Stimulated activated CD8-positive, alpha-beta memory T cell treated with anti-CD3 and anti-CD28 coated beads, Interleukin-7, amount 100 ng/mL, for 48 hours (primary cell): ENCODE measurements at regions not wholly inside any gene's neighbourhood (a gene's known extent, or its start where the extent isn't known, plus 50 kb on each side); places are given as distances from the start of the nearest gene placed in this dataset.

Experiments
- DNase-seq, 2 donors: peaks; one replicate each; pipeline ENCODE4 v3.0.0-alpha.2; 2020; ENCODE audit warnings: low read depth in 1 of 2; ENCODE audit errors: extremely low read depth in 1 of 2

- no peak for DNase-seq
These were observed 80.5 kb downstream of the CYB561 start for GRCh38 chr17:63365366-63366240.

GRCh38 chr17:63366241-63366566 lies 79.9 kb downstream of the CYB561 start:
- no peak for DNase-seq

- DNase-seq: no peak
These were observed 76.9 kb downstream of the CYB561 start for GRCh38 chr17:63369233-63369632.

GRCh38 chr17:63370696-63371095 lies 75.4 kb downstream of the CYB561 start:
- DNase-seq: no peak

GRCh38 chr17:63376949-63377348 lies 69.2 kb downstream of the CYB561 start:
- DNase-seq: no peak

GRCh38 chr17:63378411-63379375 lies 67.4 kb downstream of the CYB561 start:
- DNase-seq: no peak

GRCh38 chr17:63379636-63380035 lies 66.5 kb downstream of the CYB561 start:
- no peak for DNase-seq

- DNase-seq: no peak
These were observed 64.9 kb downstream of the CYB561 start for GRCh38 chr17:63381101-63381729.

- no peak for DNase-seq
These were observed 64.0 kb downstream of the CYB561 start for GRCh38 chr17:63382136-63382535.
